ENCODE measurements at regions not wholly inside any gene's neighbourhood (a gene's known extent, or its start where the extent isn't known, plus 50 kb on each side); places are given as distances from the start of the nearest gene placed in this dataset.

GRCh38 chr12:77591959-77592743 is 238.5 kb upstream of the NAV3 start:
- no peaks in the 10 kb centered on the region for H3K9me3 ChIP-seq (ENCODE audit: control insufficient read depth, insufficient read depth, low read depth, low read length)
- H3K4me3 ChIP-seq (ENCODE audit: low read depth, low read length) = no peak overlapping the region
- TF ChIP-seq GFI1B (tag by site-specific recombination; IDR thresholded peaks at IDR 0.05) (no peak), ZNF23 (tag by site-specific recombination; IDR thresholded peaks at IDR 0.05; ENCODE audit: borderline replicate concordance) (no peak), ZNF664 (tag by site-specific recombination; IDR thresholded peaks at IDR 0.05) (no peak), ZNF280D (tag by site-specific recombination; IDR thresholded peaks at IDR 0.05) (no peak), ZNF776 (tag by site-specific recombination; IDR thresholded peaks at IDR 0.05; ENCODE audit: borderline replicate concordance) (no peak), GLI2 (tag by site-specific recombination; IDR thresholded peaks at IDR 0.05; ENCODE audit: borderline replicate concordance, low read depth) (no peak), BCL11A (tag by site-specific recombination; IDR thresholded peaks at IDR 0.05; ENCODE audit: low read depth) (no peak), ZNF211 (tag by site-specific recombination; IDR thresholded peaks at IDR 0.05; ENCODE audit: low read depth) (no peak), ZNF292 (tag by site-specific recombination; IDR thresholded peaks at IDR 0.05; ENCODE audit: borderline replicate concordance, low read depth) (no peak), TSHZ1 (tag by site-specific recombination; IDR thresholded peaks at IDR 0.05; ENCODE audit: borderline replicate concordance) (no peak), SCRT1 (tag by site-specific recombination; IDR thresholded peaks at IDR 0.05; ENCODE audit: borderline replicate concordance) (no peak), ZBTB8A (tag by site-specific recombination; IDR thresholded peaks at IDR 0.05) (no peak), INSM2 (tag by site-specific recombination; IDR thresholded peaks at IDR 0.05) (no peak), ZNF777 (tag by site-specific recombination; IDR thresholded peaks at IDR 0.05; ENCODE audit: borderline replicate concordance) (no peak), ZNF548 (tag by site-specific recombination; IDR thresholded peaks at IDR 0.05) (no peak), ZNF239 (tag by site-specific recombination; IDR thresholded peaks at IDR 0.05) (no peak), ZNF221 (tag by site-specific recombination; IDR thresholded peaks at IDR 0.05; ENCODE audit: borderline replicate concordance) (no peak)
- no peaks in the 10 kb centered on the region for H3K36me3 ChIP-seq (ENCODE audit: control insufficient read depth in 2 of 2, insufficient read depth in 1 of 2, low read length in 2 of 2)
- H3K4me1 ChIP-seq (ENCODE audit: control insufficient read depth, insufficient read depth, low read length) = no peaks in the 10 kb centered on the region
- POLR2A ChIA-PET = no interaction called here
- CTCF ChIA-PET = no interaction called here
- no peak overlapping the region for H3K27ac ChIP-seq (ENCODE audit: extremely low read depth, low read depth, low read length)

All from HEK293 (cell line).